ENCODE measurements at regions not wholly inside any gene's neighbourhood (a gene's known extent, or its start where the extent isn't known, plus 50 kb on each side); places are given as distances from the start of the nearest gene placed in this dataset.

GRCh38 chr15:38069511-38070011 is 135.1 kb downstream of the TMCO5A start (continued):
- TF ChIP-seq, protein P1, sequence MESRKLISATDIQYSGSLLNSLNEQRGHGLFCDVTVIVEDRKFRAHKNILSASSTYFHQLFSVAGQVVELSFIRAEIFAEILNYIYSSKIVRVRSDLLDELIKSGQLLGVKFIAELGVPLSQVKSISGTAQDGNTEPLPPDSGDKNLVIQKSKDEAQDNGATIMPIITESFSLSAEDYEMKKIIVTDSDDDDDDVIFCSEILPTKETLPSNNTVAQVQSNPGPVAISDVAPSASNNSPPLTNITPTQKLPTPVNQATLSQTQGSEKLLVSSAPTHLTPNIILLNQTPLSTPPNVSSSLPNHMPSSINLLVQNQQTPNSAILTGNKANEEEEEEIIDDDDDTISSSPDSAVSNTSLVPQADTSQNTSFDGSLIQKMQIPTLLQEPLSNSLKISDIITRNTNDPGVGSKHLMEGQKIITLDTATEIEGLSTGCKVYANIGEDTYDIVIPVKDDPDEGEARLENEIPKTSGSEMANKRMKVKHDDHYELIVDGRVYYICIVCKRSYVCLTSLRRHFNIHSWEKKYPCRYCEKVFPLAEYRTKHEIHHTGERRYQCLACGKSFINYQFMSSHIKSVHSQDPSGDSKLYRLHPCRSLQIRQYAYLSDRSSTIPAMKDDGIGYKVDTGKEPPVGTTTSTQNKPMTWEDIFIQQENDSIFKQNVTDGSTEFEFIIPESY (IDR thresholded peaks at IDR 0.05; ENCODE audit: extremely low read depth, insufficient replicate concordance, low read length): no peak
- TF ChIP-seq, protein P2, sequence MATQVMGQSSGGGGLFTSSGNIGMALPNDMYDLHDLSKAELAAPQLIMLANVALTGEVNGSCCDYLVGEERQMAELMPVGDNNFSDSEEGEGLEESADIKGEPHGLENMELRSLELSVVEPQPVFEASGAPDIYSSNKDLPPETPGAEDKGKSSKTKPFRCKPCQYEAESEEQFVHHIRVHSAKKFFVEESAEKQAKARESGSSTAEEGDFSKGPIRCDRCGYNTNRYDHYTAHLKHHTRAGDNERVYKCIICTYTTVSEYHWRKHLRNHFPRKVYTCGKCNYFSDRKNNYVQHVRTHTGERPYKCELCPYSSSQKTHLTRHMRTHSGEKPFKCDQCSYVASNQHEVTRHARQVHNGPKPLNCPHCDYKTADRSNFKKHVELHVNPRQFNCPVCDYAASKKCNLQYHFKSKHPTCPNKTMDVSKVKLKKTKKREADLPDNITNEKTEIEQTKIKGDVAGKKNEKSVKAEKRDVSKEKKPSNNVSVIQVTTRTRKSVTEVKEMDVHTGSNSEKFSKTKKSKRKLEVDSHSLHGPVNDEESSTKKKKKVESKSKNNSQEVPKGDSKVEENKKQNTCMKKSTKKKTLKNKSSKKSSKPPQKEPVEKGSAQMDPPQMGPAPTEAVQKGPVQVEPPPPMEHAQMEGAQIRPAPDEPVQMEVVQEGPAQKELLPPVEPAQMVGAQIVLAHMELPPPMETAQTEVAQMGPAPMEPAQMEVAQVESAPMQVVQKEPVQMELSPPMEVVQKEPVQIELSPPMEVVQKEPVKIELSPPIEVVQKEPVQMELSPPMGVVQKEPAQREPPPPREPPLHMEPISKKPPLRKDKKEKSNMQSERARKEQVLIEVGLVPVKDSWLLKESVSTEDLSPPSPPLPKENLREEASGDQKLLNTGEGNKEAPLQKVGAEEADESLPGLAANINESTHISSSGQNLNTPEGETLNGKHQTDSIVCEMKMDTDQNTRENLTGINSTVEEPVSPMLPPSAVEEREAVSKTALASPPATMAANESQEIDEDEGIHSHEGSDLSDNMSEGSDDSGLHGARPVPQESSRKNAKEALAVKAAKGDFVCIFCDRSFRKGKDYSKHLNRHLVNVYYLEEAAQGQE (IDR thresholded peaks at IDR 0.05; ENCODE audit: low read depth): no peak
- TF ChIP-seq RAD21 (IDR thresholded peaks at IDR 0.05; ENCODE audit: low read depth): no peak

DNA sequence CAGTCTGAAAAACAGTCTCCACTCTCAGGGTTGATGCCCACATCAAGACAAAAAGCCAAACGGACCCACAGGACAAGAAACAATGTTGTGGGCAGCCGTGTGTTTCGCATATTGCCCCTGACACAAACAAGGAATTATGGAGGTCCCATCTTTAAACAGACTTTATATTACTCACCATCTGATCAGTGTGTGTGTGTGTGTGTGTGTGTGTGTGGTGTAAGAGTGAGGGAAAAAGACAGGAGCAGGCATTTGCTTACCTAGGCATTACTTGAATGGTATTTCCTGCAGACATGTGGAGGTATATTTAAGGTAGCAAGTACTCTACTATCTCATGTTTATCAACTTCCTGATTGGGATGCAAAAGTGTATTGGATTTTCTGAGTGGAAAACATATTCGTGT is 136.3 kb downstream of the TMCO5A start:
- H2AFZ ChIP-seq (ENCODE audit: low read depth, low read length, poor library complexity, severe bottlenecking): no peak overlapping the region
- BruUV-seq (replicated peaks): no TSS peak
- RAD21 ChIA-PET (ENCODE audit: low non-redundant PET in 1 of 2, low total read pairs in 2 of 2, uncharacterized antibody in 2 of 2, unreplicated experiment in 2 of 2): no interaction called here
- H3K9me2 ChIP-seq (ENCODE audit: insufficient read depth): no peaks in the 10 kb centered on the region
- H3K4me3 ChIP-seq (replicated peaks in 1 of 2; ENCODE audit: low read depth in 1 of 2, low read length in 2 of 2): no peak overlapping the region
- DNase-seq (ENCODE audit: low read depth, low spot score) (no peak), ATAC-seq (no peak)
- CTCF ChIA-PET: no interaction called here
- intact Hi-C loops (cut with micrococcal nuclease): loop anchor here (5.0 kb wide), 1 partner anchor 182 kb away; the partner anchor contains the start of gene SPRED1
- no peaks in the 10 kb centered on the region for H3K9me3 ChIP-seq (ENCODE audit: control insufficient read depth in 1 of 2, insufficient read depth in 1 of 2, low read depth in 1 of 2, low read length in 2 of 2)
- no peak overlapping the region for H3K4me2 ChIP-seq (ENCODE audit: low read length)
- H3K27me3 ChIP-seq (ENCODE audit: insufficient read depth, low read length): no peaks in the 10 kb centered on the region
- no peaks in the 10 kb centered on the region for H4K20me1 ChIP-seq (ENCODE audit: insufficient read depth)
- no peak overlapping the region for H3K27ac ChIP-seq (ENCODE audit: low read depth, low read length)
- POLR2A ChIA-PET: no interaction called here
- no peaks in the 10 kb centered on the region for H3K79me2 ChIP-seq (ENCODE audit: insufficient read depth, low read length)
- H3K4me1 ChIP-seq (ENCODE audit: control insufficient read depth in 1 of 2, insufficient read depth in 2 of 2, low read length in 2 of 2): peaks cover 26 to 35% of the 10 kb centered on the region in 2 experiments
- H3K9ac ChIP-seq (ENCODE audit: low read length): no peak overlapping the region
- no peaks in the 10 kb centered on the region for H3K36me3 ChIP-seq (ENCODE audit: control insufficient read depth in 1 of 2, insufficient read depth in 2 of 2, low read length in 2 of 2)
- TF ChIP-seq SRF (IDR thresholded peaks at IDR 0.05; ENCODE audit: low read depth) (no peak), SIN3A (IDR thresholded peaks at IDR 0.05; ENCODE audit: low read depth) (no peak), MAX (IDR thresholded peaks at IDR 0.05) (no peak), EZH2 (IDR thresholded peaks at IDR 0.05) (no peak), POLR2A (IDR thresholded peaks at IDR 0.05; ENCODE audit: borderline replicate concordance, extremely low read depth, insufficient read depth, insufficient read length) (no peak), CTCF (IDR thresholded peaks at IDR 0.05 in 2 of 3, conservative IDR thresholded peaks at IDR 0.05 in 1 of 3; ENCODE audit: borderline replicate concordance in 1 of 3, insufficient read depth in 1 of 3, low read depth in 2 of 3, low read length in 2 of 3) (no peak), JUND (IDR thresholded peaks at IDR 0.05) (no peak), POLR2AphosphoS5 (IDR thresholded peaks at IDR 0.05; ENCODE audit: low read depth, low read length) (no peak)
- TF ChIP-seq, protein P2 (IDR thresholded peaks at IDR 0.05; ENCODE audit: low read depth): no peak

Data from HCT116 (cell line).